Spleen (tissue), 11 donors: ENCODE measurements at regions not wholly inside any gene's neighbourhood (a gene's known extent, or its start where the extent isn't known, plus 50 kb on each side); places are given as distances from the start of the nearest gene placed in this dataset.

Source experiments
- DNase-seq: peaks from one replicate; pipeline ENCODE4 v3.0.0-alpha.2; 2020
- H3K27ac ChIP-seq, 8 donors: fragments of 200-600 bp; sonication (generic) in 7 of 8; 1 replicate in 4 of 8; 2 replicates in 4 of 8; pipeline versions ENCODE4 v1.5.0 to v1.8.0; 2016 to 2021; ENCODE audit warnings: inconsistent platforms in 4 of 8, mild to moderate bottlenecking in 4 of 8, moderate library complexity in 1 of 8
- H3K27me3 ChIP-seq, 7 donors: fragments of 200-600 bp; sonication (generic) in 6 of 7; replicated peaks in 1 of 7; 1 replicate in 4 of 7; 2 replicates in 3 of 7; pipeline versions ENCODE4 v1.5.0 to v1.8.0; 2016 to 2021; ENCODE audit warnings: inconsistent platforms in 3 of 7, mild to moderate bottlenecking in 1 of 7
- H3K36me3 ChIP-seq, 6 donors: fragments of 200-600 bp; sonication (generic) in 5 of 6; 1 replicate in 4 of 6; 2 replicates in 2 of 6; pipeline versions ENCODE4 v1.5.0 to v1.8.0; 2016 to 2021; ENCODE audit warnings: inconsistent platforms in 2 of 6
- H3K4me1 ChIP-seq, 6 donors: fragments of 200-600 bp; sonication (generic) in 5 of 6; 1 replicate in 3 of 6; 2 replicates in 3 of 6; pipeline versions ENCODE4 v1.5.0 to v1.8.0; 2016 to 2021; ENCODE audit warnings: inconsistent platforms in 3 of 6
- H3K4me3 ChIP-seq, 8 donors: fragments of 200-600 bp; sonication (generic) in 7 of 8; 1 replicate in 4 of 8; 2 replicates in 4 of 8; pipeline versions ENCODE4 v1.5.0 to v1.8.0; 2016 to 2021; ENCODE audit warnings: inconsistent platforms in 4 of 8, mild to moderate bottlenecking in 4 of 8, moderate library complexity in 2 of 8
- H3K9me3 ChIP-seq, 8 donors: fragments of 200-600 bp; sonication (generic) in 7 of 8; 1 replicate in 4 of 8; 2 replicates in 4 of 8; pipeline versions ENCODE4 v1.5.0 to v1.8.0; 2016 to 2021; ENCODE audit warnings: inconsistent platforms in 4 of 8
- POLR2A ChIP-seq, 3 donors: fragments of 450-650 bp; IDR thresholded peaks; one replicate each; pipeline ENCODE4 v1.5.1; 2017; ENCODE audit warnings: antibody characterized with exemption in 3 of 3, mild to moderate bottlenecking in 1 of 3
- POLR2AphosphoS5 ChIP-seq, 3 donors: sonication (generic); formaldehyde crosslinking; IDR thresholded peaks; one replicate each; pipeline ENCODE4 v1.5.1; 2017; ENCODE audit warnings: antibody characterized with exemption in 3 of 3
- WGBS, 5 donors: extraction: QIAGEN DNeasy Blood & Tissue Kit in 3 of 5; methylation state at CpG; one replicate each; pipeline versions ENCODE4 v1.1.5 to v1.1.7; 2013 to 2018; 5-methylcytosine and 5-hydroxymethylcytosine counted together
- intact Hi-C: fragments of 100-400 bp; cut with DNase I; formaldehyde crosslinking; loops from one replicate; pipeline ENCODE4 v1.15.0; 2023; ENCODE audit warnings: low total_unique reads
- TF ChIP-seq, protein P1 (sequence below), 11 experiments: fragments of 200-600 bp in 7 of 11; fragments of 450-650 bp in 4 of 11; sonication (generic) in 4 of 11; IDR thresholded peaks in 8 of 11; conservative IDR thresholded peaks in 3 of 11; 1 replicate in 7 of 11; 2 replicates in 4 of 11; pipeline versions ENCODE4 v1.4.0 to v1.8.0; 2016 to 2021; ENCODE audit warnings: antibody characterized with exemption in 11 of 11, inconsistent platforms in 4 of 11, mild to moderate bottlenecking in 1 of 11
- donor health status: healthy with polysubstance abuse.
- donor health status: DM: no; HTN: no; CAD: no; lungs with moderate emphysema.
- donor health status: DM: no; HTN: no; CAD: no.
- donor health status: Bipolar disorder and iron deficiency.
- donor health status: healthy.
- donor health status: DM: no; HTN: no; CAD: no.
- donor health status: DM: yes; HTN: yes; CAD: no.

GRCh38 chr5:109956884-109957283, 267.2 kb downstream of the MAN2A1 start:
- Histone ChIP-seq H3K27me3 (no peaks in the 10 kb centered on the region), H3K36me3 (no peaks in the 10 kb centered on the region), H3K27ac (no peak overlapping the region), H3K9me3 (no peaks in the 10 kb centered on the region), H3K4me3 (no peak overlapping the region), H3K4me1 (no peaks in the 10 kb centered on the region)
- TF ChIP-seq, protein P1, sequence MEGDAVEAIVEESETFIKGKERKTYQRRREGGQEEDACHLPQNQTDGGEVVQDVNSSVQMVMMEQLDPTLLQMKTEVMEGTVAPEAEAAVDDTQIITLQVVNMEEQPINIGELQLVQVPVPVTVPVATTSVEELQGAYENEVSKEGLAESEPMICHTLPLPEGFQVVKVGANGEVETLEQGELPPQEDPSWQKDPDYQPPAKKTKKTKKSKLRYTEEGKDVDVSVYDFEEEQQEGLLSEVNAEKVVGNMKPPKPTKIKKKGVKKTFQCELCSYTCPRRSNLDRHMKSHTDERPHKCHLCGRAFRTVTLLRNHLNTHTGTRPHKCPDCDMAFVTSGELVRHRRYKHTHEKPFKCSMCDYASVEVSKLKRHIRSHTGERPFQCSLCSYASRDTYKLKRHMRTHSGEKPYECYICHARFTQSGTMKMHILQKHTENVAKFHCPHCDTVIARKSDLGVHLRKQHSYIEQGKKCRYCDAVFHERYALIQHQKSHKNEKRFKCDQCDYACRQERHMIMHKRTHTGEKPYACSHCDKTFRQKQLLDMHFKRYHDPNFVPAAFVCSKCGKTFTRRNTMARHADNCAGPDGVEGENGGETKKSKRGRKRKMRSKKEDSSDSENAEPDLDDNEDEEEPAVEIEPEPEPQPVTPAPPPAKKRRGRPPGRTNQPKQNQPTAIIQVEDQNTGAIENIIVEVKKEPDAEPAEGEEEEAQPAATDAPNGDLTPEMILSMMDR (IDR thresholded peaks at IDR 0.05 in 8 of 11, conservative IDR thresholded peaks at IDR 0.05 in 3 of 11), result no peak
- TF ChIP-seq POLR2A (IDR thresholded peaks at IDR 0.05) (no peak), POLR2AphosphoS5 (IDR thresholded peaks at IDR 0.05) (no peak)
- no peak for DNase-seq
- intact Hi-C loops, result no loop called here
- 52 to 67% (median 61%) methylated on average over 3 of the region's 3 CpGs for WGBS, 5 donors

DNA sequence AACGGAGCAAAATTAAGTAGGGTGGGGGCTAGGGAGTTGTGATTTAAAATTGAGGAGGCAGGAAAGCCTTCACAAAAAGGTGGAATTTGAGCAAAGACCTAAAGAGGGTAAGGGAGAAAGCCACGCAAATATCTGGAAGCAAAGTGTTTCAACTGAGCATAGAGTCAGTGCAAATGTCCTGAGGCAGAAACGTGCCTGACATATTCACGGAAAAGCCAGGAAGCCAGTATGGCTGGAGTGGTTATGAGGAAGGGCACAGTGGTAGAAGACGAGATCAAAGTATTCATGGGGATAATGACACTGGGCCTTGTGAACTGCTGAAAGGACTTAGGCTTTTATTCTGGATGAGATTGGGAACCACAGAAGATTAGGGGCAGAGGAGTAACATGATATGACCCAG, 268.4 kb downstream of the MAN2A1 start:
- H3K27ac ChIP-seq, result no peak overlapping the region
- DNase-seq, result no peak
- no peaks in the 10 kb centered on the region for H3K9me3 ChIP-seq
- no peak for TF ChIP-seq POLR2A (IDR thresholded peaks at IDR 0.05)
- TF ChIP-seq, protein P1 (IDR thresholded peaks at IDR 0.05 in 8 of 11, conservative IDR thresholded peaks at IDR 0.05 in 3 of 11), result no peak
- no peak for TF ChIP-seq POLR2AphosphoS5 (IDR thresholded peaks at IDR 0.05)
- no peak overlapping the region for H3K4me3 ChIP-seq
- H3K4me1 ChIP-seq, result no peaks in the 10 kb centered on the region
- 87 to 94% (median 92%) methylated on average over 5 of the region's 5 CpGs for WGBS, 5 donors
- H3K36me3 ChIP-seq, result no peaks in the 10 kb centered on the region
- H3K27me3 ChIP-seq, result no peaks in the 10 kb centered on the region
- intact Hi-C loops, result no loop called here

DNA sequence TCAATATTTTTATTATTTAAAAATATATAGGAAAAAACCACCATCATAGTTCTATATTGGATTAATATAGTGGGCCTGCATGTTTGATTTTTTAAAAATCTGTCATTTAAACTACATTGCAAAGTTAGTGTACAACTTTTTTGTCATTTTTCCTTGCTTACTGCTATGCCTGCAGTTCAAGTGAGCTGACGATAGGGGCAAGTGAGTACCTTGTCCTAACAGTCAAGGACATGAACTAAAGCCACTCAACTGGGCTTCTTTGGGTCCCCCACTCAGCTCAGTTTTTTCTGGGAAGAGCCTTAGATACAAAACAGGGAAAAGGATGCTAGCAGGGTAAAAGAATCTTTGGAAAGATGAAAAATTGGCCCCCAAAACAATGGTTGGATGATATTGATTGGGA, 269.9 kb downstream of the MAN2A1 start:
- WGBS, 5 donors, result 75 to 89% (median 82%) methylated on average over 1 of the region's 1 CpG
- intact Hi-C loops, result no loop called here
- H3K4me1 ChIP-seq, result no peaks in the 10 kb centered on the region

GRCh38 chr5:109961751-109962150, 272.0 kb downstream of the MAN2A1 start:
- no peaks in the 10 kb centered on the region for H3K9me3 ChIP-seq
- peak overlapping the region in 4 of 8 donors; percentile 19 to 51 (median 31) for H3K27ac ChIP-seq
- no peak overlapping the region for H3K4me3 ChIP-seq
- H3K36me3 ChIP-seq, result no peaks in the 10 kb centered on the region
- WGBS, 5 donors, result 38 to 74% (median 57%) methylated on average over 1 of the region's 1 CpG
- H3K27me3 ChIP-seq, result no peaks in the 10 kb centered on the region
- TF ChIP-seq, protein P1 (IDR thresholded peaks at IDR 0.05 in 8 of 11, conservative IDR thresholded peaks at IDR 0.05 in 3 of 11), result no peak
- no peak for TF ChIP-seq POLR2AphosphoS5 (IDR thresholded peaks at IDR 0.05)
- no peak for TF ChIP-seq POLR2A (IDR thresholded peaks at IDR 0.05)
- H3K4me1 ChIP-seq, result no peaks in the 10 kb centered on the region
- DNase-seq, result no peak
- intact Hi-C loops, result no loop called here

More for the DNA sequence above, 269.9 kb downstream of the MAN2A1 start:
- TF ChIP-seq, protein P1 (IDR thresholded peaks at IDR 0.05 in 8 of 11, conservative IDR thresholded peaks at IDR 0.05 in 3 of 11), result no peak
- TF ChIP-seq POLR2AphosphoS5 (IDR thresholded peaks at IDR 0.05) (no peak), POLR2A (IDR thresholded peaks at IDR 0.05) (no peak)
- Histone ChIP-seq H3K36me3 (no peaks in the 10 kb centered on the region), H3K4me3 (no peak overlapping the region), H3K27me3 (no peaks in the 10 kb centered on the region), H3K9me3 (no peaks in the 10 kb centered on the region), H3K27ac (no peak overlapping the region)
- no peak for DNase-seq
